ENCODE measurements at regions not wholly inside any gene's neighbourhood (a gene's known extent, or its start where the extent isn't known, plus 50 kb on each side); places are given as distances from the start of the nearest gene placed in this dataset.

DNA sequence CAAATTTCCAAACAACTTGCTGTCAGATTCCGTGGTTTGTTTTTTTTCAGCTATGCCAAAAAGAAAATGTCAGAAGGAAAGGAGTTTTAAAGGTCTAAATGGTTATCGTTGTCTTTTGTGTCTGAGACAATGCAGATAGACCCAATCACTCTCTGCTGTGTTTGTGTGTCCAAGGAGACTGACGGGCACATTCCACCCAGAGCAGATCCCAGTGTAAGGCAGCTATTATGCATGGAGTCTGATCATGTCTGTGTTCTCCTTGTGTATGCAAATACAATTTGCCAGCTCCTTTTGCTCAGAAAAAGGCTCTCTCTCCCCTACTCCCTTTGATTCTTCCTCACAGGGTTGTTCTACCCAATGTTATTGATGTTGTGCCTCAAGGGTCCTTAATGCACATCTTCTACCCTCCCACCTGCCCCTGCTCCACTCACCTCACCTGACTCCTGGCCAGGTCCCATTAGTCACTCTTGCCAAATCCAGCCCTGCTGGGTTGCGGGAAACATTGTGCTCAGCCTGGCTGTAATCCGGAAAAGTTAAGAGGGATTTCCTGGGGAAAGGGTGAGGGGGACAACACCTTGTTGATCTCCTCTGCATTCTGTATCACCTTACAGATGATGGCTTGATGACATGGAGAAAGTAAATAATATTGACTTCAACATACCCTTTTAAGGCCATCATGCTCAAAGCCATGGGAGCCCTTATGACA, 61.0 kb downstream of the OTOL1 start:
- BruUV-seq (replicated peaks), result no TSS peak
- Histone ChIP-seq H3K9me3 (replicated peaks; ENCODE audit: control insufficient read depth, insufficient read depth, low read depth, low read length) (no peaks in the 10 kb centered on the region), H3K27ac (ENCODE audit: extremely low read depth, low read depth, low read length) (no peak overlapping the region), H4K20me1 (replicated peaks; ENCODE audit: control insufficient read depth, insufficient read depth, low read length) (no peaks in the 10 kb centered on the region), H3K4me3 (no peak overlapping the region), H3K36me3 (ENCODE audit: control insufficient read depth, insufficient read depth, low read length) (no peaks in the 10 kb centered on the region), H3K27me3 (ENCODE audit: control insufficient read depth in 2 of 2, insufficient read depth in 2 of 2, low read length in 2 of 2) (no peaks in the 10 kb centered on the region), H3K79me2 (ENCODE audit: control insufficient read depth, insufficient read depth, low read length) (no peaks in the 10 kb centered on the region), H3K9ac (ENCODE audit: insufficient read depth in 1 of 2, low read depth in 2 of 2, low read length in 2 of 2) (no peak overlapping the region), H2AFZ (ENCODE audit: low read depth, low read length) (no peak overlapping the region), H3K9me1 (ENCODE audit: control insufficient read depth, insufficient read depth, low read length) (no peaks in the 10 kb centered on the region), H3K4me1 (replicated peaks in 1 of 2; ENCODE audit: control insufficient read depth in 2 of 2, insufficient read depth in 2 of 2, low read length in 2 of 2) (no peaks in the 10 kb centered on the region), H3K4me2 (ENCODE audit: insufficient read depth, low read length) (no peak overlapping the region)
- POLR2A ChIA-PET, result no interaction called here
- FAIRE-seq (no peak), DNase-seq (ENCODE audit: extremely low read depth in 1 of 4, low spot score in 3 of 4) (no peak), ATAC-seq (no peak)
- WGBS (ENCODE audit: insufficient coverage, low coverage, missing lambda C conversion rate), result 2% methylated on average over 5 of the region's 5 CpGs
- intact Hi-C loops (cut with micrococcal nuclease) (no loop called here), in situ Hi-C loops (cut with MboI) (no loop called here)
- CTCF ChIA-PET (ENCODE audit: low intra/inter-chr PET ratio), result no interaction called here
- TF ChIP-seq POLR2AphosphoS2 (IDR thresholded peaks at IDR 0.05; ENCODE audit: low read length), result no peak
- no peak for TF ChIP-seq CBFA2T2 (conservative IDR thresholded peaks at IDR 0.05)
- TF ChIP-seq BRD4 (IDR thresholded peaks at IDR 0.05), result no peak
- no peak for TF ChIP-seq TAF9B (IDR thresholded peaks at IDR 0.05; ENCODE audit: partially characterized antibody)
- no peak for TF ChIP-seq MAFF (IDR thresholded peaks at IDR 0.05; ENCODE audit: low read length)
- no peak for TF ChIP-seq SAP30 (IDR thresholded peaks at IDR 0.05; ENCODE audit: borderline replicate concordance, insufficient read depth, low read depth, low read length, poor library complexity, severe bottlenecking)
- TF ChIP-seq MTA3 (IDR thresholded peaks at IDR 0.05; ENCODE audit: borderline replicate concordance), result no peak
- TF ChIP-seq RBM22 (IDR thresholded peaks at IDR 0.05; ENCODE audit: low read depth, low read length, poor library complexity, severe bottlenecking), result no peak
- TF ChIP-seq, protein P1, sequence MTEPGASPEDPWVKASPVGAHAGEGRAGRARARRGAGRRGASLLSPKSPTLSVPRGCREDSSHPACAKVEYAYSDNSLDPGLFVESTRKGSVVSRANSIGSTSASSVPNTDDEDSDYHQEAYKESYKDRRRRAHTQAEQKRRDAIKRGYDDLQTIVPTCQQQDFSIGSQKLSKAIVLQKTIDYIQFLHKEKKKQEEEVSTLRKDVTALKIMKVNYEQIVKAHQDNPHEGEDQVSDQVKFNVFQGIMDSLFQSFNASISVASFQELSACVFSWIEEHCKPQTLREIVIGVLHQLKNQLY (CRISPR knock-in tag; conservative IDR thresholded peaks at IDR 0.05), result no peak
- TF ChIP-seq, protein P2, sequence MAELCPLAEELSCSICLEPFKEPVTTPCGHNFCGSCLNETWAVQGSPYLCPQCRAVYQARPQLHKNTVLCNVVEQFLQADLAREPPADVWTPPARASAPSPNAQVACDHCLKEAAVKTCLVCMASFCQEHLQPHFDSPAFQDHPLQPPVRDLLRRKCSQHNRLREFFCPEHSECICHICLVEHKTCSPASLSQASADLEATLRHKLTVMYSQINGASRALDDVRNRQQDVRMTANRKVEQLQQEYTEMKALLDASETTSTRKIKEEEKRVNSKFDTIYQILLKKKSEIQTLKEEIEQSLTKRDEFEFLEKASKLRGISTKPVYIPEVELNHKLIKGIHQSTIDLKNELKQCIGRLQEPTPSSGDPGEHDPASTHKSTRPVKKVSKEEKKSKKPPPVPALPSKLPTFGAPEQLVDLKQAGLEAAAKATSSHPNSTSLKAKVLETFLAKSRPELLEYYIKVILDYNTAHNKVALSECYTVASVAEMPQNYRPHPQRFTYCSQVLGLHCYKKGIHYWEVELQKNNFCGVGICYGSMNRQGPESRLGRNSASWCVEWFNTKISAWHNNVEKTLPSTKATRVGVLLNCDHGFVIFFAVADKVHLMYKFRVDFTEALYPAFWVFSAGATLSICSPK (IDR thresholded peaks at IDR 0.05; ENCODE audit: borderline replicate concordance), result no peak
- TF ChIP-seq, protein P3, sequence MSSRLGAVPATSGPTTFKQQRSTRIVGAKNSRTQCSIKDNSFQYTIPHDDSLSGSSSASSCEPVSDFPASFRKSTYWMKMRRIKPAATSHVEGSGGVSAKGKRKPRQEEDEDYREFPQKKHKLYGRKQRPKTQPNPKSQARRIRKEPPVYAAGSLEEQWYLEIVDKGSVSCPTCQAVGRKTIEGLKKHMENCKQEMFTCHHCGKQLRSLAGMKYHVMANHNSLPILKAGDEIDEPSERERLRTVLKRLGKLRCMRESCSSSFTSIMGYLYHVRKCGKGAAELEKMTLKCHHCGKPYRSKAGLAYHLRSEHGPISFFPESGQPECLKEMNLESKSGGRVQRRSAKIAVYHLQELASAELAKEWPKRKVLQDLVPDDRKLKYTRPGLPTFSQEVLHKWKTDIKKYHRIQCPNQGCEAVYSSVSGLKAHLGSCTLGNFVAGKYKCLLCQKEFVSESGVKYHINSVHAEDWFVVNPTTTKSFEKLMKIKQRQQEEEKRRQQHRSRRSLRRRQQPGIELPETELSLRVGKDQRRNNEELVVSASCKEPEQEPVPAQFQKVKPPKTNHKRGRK (tag; IDR thresholded peaks at IDR 0.05), result no peak
- no peak for TF ChIP-seq ASH1L (IDR thresholded peaks at IDR 0.05; ENCODE audit: borderline replicate concordance, low read depth, partially characterized antibody)
- TF ChIP-seq HDAC1 (IDR thresholded peaks at IDR 0.05), result no peak
- no peak for TF ChIP-seq ZNF766 (CRISPR knock-in tag; conservative IDR thresholded peaks at IDR 0.05)
